ENCODE measurements at regions not wholly inside any gene's neighbourhood (a gene's known extent, or its start where the extent isn't known, plus 50 kb on each side); places are given as distances from the start of the nearest gene placed in this dataset.

- TF ChIP-seq HDAC1 (IDR thresholded peaks at IDR 0.05) (no peak), TSC22D4 (tag; IDR thresholded peaks at IDR 0.05) (no peak), NRF1 (conservative IDR thresholded peaks at IDR 0.05 in 1 of 2, IDR thresholded peaks at IDR 0.05 in 1 of 2) (no peak), FOS (IDR thresholded peaks at IDR 0.05; ENCODE audit: extremely low read depth, insufficient read length) (no peak)
Measured at GRCh38 chr4:185080545-185080944, 62.3 kb downstream of the HELT start.
